HG03103 (cell line): ENCODE measurements at regions not wholly inside any gene's neighbourhood (a gene's known extent, or its start where the extent isn't known, plus 50 kb on each side); places are given as distances from the start of the nearest gene placed in this dataset.
"Not testable (repeated sequence)": the region's sequence is repeated elsewhere in the genome, so short reads cannot be mapped to it uniquely, and the experiment has no call there.

Experiments
- ATAC-seq: cut with Tn5 transposase; IDR thresholded peaks from one replicate; pipeline ENCODE4 v1.9.1; 2021; ENCODE audit warnings: low read depth; ENCODE audit not compliant: unreplicated experiment

DNA sequence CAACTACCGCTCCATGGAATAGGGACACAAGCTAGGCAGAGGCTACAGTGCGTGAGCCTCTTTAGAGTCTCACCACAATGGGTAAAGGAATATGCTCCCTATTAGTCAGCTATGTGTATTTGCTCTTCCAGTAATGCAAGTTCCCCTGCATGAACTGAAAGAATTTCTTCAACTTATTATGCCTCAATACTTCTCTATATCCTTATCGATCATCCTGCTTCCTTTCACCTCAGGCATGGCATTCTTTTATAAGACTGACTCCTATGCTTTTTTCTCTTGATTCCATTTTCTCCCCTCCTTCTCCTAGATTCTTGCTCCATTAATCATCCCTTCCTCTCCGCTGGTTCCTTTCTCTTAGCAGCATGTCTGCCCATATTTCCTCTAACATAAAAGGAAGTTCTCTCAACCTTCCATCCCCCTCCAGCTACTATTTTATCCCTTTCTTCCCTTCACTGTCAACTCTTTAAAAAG is 94.5 kb upstream of the CPM start:
- no peak for ATAC-seq

GRCh38 chr12:69028941-69029729 is 96.2 kb upstream of the CPM start:
- no peak for ATAC-seq

GRCh38 chr12:69030321-69030720 is 97.3 kb upstream of the CPM start:
- no peak for ATAC-seq

DNA sequence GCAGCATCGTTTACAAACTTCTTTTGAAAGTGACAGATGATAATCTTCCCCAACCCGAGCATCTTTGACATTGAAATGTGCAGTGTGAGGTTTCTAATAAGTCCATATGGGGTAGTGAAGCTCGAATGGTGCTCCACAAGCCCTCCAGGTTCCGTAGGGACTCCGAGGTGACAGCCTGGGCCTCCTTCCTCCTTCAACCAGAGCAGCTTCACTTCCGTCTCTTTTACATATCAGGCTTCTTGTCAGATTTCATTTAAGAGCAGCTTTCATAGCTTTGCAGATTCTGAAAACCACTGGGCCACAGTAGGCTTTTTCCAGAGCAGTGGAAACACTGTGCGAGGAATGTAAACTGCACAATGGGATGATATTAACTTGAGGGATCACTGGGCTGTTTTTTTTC is 103.6 kb upstream of the CPM start:
- ATAC-seq = no peak

GRCh38 chr12:69036999-69037398 is 104.0 kb upstream of the CPM start:
- ATAC-seq = no peak

DNA sequence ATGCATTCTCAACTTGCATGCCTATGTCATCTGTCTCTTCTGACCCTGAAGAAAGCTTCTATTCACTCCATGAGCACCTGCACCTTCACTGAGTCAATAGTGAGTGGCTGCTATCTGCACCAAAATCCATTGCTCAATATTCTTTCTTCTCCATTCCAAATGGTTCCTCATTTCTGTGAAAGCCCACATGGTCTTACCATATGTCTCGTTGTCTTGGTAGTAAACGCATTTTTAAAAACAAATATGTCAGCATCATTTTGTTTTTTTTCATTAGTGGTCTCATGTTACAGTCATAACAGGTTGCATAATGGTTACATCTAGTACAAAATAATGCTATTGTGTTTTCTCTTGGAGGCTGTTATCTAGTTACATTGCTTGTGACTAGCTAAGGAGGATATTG is 106.9 kb upstream of the CPM start:
- no peak for ATAC-seq

GRCh38 chr12:69042557-69042956 is 109.6 kb upstream of the CPM start:
- no peak for ATAC-seq

- ATAC-seq = no peak
Observed at GRCh38 chr12:69042970-69043369, 110.0 kb upstream of the CPM start.

DNA sequence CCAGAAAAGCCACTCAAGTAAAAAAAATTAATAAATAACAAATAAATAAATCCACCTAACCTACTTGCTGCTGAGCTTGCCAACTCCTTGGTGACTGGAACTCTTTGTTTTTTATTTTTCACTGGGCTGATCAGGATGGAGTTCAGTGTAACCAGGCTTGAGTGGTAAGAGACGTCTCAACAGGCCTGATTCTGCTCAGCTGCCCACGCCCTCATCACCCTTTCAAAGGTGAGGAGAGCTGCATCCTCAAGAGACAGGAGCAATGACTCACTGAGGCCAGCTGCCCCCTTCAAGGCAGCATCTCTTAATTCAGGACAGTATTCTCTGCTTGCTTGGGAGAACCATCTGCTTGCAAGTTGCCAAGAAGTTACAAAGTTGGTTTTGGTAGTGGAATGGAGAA is 111.9 kb upstream of the CPM start:
- ATAC-seq = no peak

DNA sequence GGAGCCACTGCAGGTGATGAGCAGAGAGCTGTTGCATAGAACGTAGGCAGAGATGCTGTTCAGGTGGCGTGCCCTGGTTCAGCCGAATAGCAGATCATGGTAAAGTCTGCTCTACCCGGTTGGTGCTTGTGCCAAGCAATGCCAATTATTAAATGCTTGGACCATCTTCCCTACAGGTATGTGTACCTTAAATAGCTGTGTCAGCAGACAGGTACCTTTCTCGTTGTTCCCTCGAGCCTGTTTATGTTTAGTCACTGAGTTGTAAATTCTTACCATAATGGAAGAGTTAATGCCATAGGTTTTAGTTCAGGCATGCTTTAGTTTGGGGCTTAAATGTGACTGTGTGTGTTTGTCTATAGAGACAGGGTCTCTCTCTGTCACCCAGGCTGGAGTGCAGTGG is 112.5 kb upstream of the CPM start:
- ATAC-seq = no peak

DNA sequence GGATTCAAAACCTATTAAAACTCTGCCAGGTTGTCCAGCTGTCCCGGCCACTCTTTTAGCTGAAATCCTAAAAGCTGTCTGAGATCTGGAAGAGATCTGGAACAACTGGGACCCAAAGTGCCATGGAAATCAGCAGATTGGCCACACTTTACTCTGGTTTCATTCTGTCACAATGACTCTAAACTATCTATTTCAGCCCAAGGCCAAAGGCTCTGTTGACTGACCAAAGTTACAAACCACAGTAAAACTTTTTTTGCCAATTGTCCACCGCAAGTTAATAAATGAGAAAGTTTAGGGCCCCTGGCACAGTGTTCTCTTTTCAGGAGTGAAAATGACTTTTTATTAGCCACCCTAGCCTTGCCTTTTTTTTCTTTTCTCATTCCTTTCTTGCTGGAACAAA is 113.4 kb upstream of the CPM start:
- no peak for ATAC-seq

GRCh38 chr12:69046920-69047319 is 113.9 kb upstream of the CPM start:
- no peak for ATAC-seq

DNA sequence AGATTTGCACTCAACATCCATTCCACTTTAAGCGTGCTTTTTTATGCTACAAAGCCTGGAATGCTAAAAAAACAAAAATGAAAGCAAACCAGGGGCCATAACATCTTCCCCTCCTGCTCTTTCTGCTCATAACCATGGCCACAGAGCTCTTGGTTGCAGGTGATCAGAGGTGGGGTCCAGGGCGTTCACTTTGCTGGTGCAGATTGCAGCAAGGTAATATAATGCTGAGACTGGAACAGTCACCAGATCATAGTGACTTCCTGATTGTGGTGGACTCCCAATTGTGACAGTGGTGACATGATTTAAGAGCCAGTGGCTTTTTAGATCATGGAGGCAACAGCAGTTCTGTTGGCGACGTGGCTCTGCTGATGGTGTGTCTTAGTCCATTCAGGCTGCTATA is 115.0 kb upstream of the CPM start:
- ATAC-seq = no peak

- not testable (repeated sequence) for ATAC-seq
Observed at GRCh38 chr12:69049855-69050254, 116.9 kb upstream of the CPM start.

- no peak for ATAC-seq
Observed at GRCh38 chr12:69052613-69053408, 119.8 kb upstream of the CPM start.

GRCh38 chr12:69054343-69055056 is 121.5 kb upstream of the CPM start:
- no peak for ATAC-seq

GRCh38 chr12:69055280-69055679 is 122.3 kb upstream of the CPM start:
- no peak for ATAC-seq

DNA sequence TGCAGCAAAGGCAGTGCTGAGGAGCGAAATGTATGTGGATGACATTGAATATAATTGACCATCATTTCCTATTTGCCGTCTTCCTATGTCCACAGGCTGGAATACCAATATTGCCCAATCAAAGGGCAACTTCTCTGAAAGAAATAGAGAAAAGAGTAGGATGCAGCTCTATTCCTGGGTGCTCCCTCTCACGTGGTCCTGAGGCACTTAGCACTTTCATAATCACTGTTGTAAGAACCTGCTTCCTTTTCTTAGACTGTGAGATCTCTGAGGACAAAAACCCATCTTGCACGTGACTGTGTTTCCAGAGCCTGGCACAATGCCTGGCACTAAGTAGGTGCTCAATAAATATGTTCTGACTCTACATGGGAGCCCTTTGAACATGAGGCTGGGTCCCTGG is 122.7 kb upstream of the CPM start:
- no peak for ATAC-seq

DNA sequence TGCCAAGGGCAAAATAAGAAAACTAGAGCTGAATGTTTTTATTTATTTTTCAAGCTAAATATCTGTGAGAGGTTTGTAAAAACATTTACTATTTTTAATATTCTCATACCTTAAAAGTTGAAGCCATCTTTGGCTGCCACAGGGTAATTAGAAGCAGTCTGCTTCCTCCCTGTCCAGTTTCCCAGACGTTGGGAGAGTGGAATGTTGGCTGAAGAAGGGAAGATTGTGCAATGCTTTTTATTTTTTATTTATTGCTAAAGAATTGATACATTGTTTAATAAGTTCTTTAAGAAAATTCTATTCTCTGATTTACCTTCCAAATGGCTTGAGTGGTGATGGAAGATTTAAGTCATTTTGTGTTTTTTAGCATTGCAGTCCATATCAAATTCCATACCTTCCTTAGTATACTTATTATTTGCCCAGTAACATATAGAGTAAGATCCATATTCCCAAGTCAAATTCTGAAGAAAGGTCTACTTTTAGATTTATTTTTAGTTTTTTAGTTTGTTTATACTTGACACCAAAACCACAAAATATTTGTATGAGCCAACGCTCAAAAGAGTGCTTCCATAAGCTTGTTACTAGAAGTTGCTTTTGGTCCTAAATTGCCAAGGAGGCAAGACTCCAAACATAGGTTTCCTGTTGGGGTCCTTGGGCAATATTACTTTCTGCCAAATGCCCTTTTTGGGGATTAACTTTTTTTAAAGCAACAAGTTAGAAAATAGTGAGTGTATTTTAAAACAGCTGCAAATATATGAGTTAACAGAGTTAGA is 124.0 kb upstream of the CPM start:
- ATAC-seq = no peak

DNA sequence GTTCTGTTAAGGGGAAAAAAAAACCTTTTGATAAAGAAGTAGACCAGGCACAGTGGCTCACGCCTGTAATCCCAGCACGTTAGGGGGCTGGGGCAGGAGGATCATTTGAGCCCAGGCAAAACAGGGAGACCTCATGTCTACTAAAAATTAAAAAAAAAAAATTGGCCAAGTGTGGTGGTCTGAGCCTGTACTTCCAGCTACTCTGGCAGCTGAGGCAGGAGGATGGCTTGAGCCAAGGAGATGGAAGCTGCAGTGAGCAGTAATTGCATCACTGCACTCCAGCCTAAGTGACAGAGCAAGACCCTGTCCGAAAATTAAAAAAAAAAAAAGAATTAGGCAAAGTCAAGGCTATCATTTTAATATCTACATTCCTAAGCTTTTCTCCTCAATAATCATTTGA is 124.8 kb upstream of the CPM start:
- ATAC-seq = no peak
